ENCODE measurements at regions not wholly inside any gene's neighbourhood (a gene's known extent, or its start where the extent isn't known, plus 50 kb on each side); places are given as distances from the start of the nearest gene placed in this dataset.

DNA sequence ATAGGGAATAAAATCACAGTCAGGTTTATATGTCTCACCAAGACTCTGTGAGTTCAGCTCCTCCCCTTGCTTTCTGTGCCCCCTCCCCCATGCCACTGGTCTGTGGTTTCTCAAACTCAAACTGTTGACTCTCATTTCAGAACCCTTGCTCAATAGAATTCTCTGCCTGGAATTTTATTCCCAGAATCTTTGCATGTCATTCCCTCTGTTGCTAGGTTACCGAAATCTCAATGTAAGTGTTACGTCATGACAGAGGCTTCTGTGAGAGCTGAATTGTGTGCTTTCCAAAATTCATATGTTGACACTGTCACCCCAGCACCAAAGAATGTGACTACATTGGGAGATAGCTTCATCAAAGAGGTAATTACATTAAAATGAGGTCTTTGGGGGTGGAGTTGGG is 1938.8 kb downstream of the TP53TG3F start:
- TF ChIP-seq, protein P1, sequence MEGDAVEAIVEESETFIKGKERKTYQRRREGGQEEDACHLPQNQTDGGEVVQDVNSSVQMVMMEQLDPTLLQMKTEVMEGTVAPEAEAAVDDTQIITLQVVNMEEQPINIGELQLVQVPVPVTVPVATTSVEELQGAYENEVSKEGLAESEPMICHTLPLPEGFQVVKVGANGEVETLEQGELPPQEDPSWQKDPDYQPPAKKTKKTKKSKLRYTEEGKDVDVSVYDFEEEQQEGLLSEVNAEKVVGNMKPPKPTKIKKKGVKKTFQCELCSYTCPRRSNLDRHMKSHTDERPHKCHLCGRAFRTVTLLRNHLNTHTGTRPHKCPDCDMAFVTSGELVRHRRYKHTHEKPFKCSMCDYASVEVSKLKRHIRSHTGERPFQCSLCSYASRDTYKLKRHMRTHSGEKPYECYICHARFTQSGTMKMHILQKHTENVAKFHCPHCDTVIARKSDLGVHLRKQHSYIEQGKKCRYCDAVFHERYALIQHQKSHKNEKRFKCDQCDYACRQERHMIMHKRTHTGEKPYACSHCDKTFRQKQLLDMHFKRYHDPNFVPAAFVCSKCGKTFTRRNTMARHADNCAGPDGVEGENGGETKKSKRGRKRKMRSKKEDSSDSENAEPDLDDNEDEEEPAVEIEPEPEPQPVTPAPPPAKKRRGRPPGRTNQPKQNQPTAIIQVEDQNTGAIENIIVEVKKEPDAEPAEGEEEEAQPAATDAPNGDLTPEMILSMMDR (IDR thresholded peaks at IDR 0.05 in 8 of 11, conservative IDR thresholded peaks at IDR 0.05 in 3 of 11): no peak
- no peak for TF ChIP-seq POLR2AphosphoS5 (IDR thresholded peaks at IDR 0.05)
- TF ChIP-seq POLR2A (IDR thresholded peaks at IDR 0.05): no peak
